Adrenal gland (tissue), 9 donors: ENCODE measurements at regions not wholly inside any gene's neighbourhood (a gene's known extent, or its start where the extent isn't known, plus 50 kb on each side); places are given as distances from the start of the nearest gene placed in this dataset.

ENCODE experiments used
- DNase-seq, 7 donors: peaks; one replicate each; pipeline ENCODE4 v3.0.0-alpha.2; 2019 to 2020
- H3K27ac ChIP-seq, 5 donors: fragments of 200-600 bp; sonication (generic) in 4 of 5; 1 replicate in 3 of 5; 2 replicates in 2 of 5; pipeline versions ENCODE4 v1.5.1 to v1.8.0; 2016 to 2020; ENCODE audit warnings: mild to moderate bottlenecking in 1 of 5
- H3K27me3 ChIP-seq: fragments of 200-600 bp; 2 replicates; pipeline ENCODE4 v1.8.0; 2021
- H3K36me3 ChIP-seq, 2 donors: fragments of 200-600 bp; replicated peaks in 1 of 2; 1 replicate in 1 of 2; 2 replicates in 1 of 2; pipeline versions ENCODE4 v1.5.1 to v1.8.0; 2018 to 2022
- H3K4me1 ChIP-seq, 2 donors: fragments of 200-600 bp; replicated peaks in 1 of 2; 1 replicate in 1 of 2; 2 replicates in 1 of 2; pipeline versions ENCODE4 v1.5.1 to v1.8.0; 2018 to 2021
- H3K4me3 ChIP-seq, 4 donors: fragments of 200-600 bp; sonication (generic) in 3 of 4; one replicate each; pipeline ENCODE4 v1.5.1; 2016 to 2018
- H3K9me3 ChIP-seq, 3 donors: fragments of 200-600 bp; sonication (generic) in 1 of 3; replicated peaks in 1 of 3; 1 replicate in 2 of 3; 2 replicates in 1 of 3; pipeline versions ENCODE4 v1.5.1 to v1.8.0; 2016 to 2021
- POLR2A ChIP-seq, 2 donors: fragments of 450-650 bp; IDR thresholded peaks; one replicate each; pipeline ENCODE4 v1.6.1; 2017; ENCODE audit warnings: antibody characterized with exemption in 2 of 2, mild to moderate bottlenecking in 2 of 2, moderate library complexity in 1 of 2
- WGBS, 4 donors: extraction: QIAGEN DNeasy Blood & Tissue Kit in 2 of 4; methylation state at CpG; one replicate each; pipeline versions ENCODE4 v1.1.5 to v1.1.7; 2013 to 2017; 5-methylcytosine and 5-hydroxymethylcytosine counted together
- intact Hi-C, 2 donors: fragments of 100-400 bp; cut with DNase I; formaldehyde crosslinking; loops; one replicate each; pipeline versions ENCODE4 v1.14.1 to v1.15.0; 2022 to 2023
- TF ChIP-seq, protein P1 (sequence below), 6 experiments: fragments of 450-650 bp in 4 of 6; fragments of 200-600 bp in 2 of 6; sonication (generic) in 1 of 6; IDR thresholded peaks; 1 replicate in 5 of 6; 2 replicates in 1 of 6; pipeline versions ENCODE4 v1.5.1 to v1.8.0; 2016 to 2021; ENCODE audit warnings: antibody characterized with exemption in 6 of 6, mild to moderate bottlenecking in 2 of 6, moderate library complexity in 1 of 6
- donor health status: healthy with polysubstance abuse.
- donor health status: Bipolar disorder and iron deficiency.
- donor health status: DM: yes; HTN: yes; CAD: no.
- donor health status: DM: no; HTN: no; CAD: no.
- donor health status: DM: no; HTN: no; CAD: no.

GRCh38 chr20:40558212-40558611 lies 130.8 kb downstream of the MAFB start:
- Histone ChIP-seq H3K9me3 (no peaks in the 10 kb centered on the region), H3K27ac (no peak overlapping the region), H3K4me1 (peaks cover 0 to 3% of the 10 kb centered on the region in 2 donors), H3K36me3 (no peaks in the 10 kb centered on the region), H3K4me3 (no peak overlapping the region), H3K27me3 (no peaks in the 10 kb centered on the region)
- no peak for DNase-seq
- intact Hi-C loops = no loop called here
- no peak for TF ChIP-seq POLR2A (IDR thresholded peaks at IDR 0.05)
- TF ChIP-seq, protein P1, sequence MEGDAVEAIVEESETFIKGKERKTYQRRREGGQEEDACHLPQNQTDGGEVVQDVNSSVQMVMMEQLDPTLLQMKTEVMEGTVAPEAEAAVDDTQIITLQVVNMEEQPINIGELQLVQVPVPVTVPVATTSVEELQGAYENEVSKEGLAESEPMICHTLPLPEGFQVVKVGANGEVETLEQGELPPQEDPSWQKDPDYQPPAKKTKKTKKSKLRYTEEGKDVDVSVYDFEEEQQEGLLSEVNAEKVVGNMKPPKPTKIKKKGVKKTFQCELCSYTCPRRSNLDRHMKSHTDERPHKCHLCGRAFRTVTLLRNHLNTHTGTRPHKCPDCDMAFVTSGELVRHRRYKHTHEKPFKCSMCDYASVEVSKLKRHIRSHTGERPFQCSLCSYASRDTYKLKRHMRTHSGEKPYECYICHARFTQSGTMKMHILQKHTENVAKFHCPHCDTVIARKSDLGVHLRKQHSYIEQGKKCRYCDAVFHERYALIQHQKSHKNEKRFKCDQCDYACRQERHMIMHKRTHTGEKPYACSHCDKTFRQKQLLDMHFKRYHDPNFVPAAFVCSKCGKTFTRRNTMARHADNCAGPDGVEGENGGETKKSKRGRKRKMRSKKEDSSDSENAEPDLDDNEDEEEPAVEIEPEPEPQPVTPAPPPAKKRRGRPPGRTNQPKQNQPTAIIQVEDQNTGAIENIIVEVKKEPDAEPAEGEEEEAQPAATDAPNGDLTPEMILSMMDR (IDR thresholded peaks at IDR 0.05) = no peak

DNA sequence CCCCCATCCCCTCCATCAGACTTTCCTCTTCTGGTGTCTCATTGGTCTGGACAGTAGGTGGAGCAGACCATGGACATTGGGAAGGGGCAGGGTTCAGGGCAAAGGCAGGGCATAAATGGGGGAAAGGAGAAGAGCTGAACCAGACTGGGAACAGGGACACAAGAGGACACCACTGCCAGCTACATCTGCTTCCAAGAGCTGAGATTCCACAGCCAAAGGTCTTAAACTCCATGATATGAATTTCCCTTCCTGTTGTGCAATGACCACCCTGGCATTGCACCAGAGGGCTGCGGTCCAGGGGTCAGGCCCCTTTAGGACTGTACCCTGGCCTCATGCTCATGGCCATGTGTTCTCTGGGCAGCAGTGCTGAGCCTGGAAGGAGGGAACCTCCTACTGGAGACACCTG lies 137.9 kb downstream of the MAFB start:
- Histone ChIP-seq H3K4me3 (no peak overlapping the region), H3K9me3 (no peaks in the 10 kb centered on the region), H3K27ac (peak overlapping the region in 1 of 5 donors; percentile 0), H3K27me3 (no peaks in the 10 kb centered on the region), H3K36me3 (no peaks in the 10 kb centered on the region), H3K4me1 (no peaks in the 10 kb centered on the region)
- intact Hi-C loops = no loop called here
- TF ChIP-seq, protein P1 (IDR thresholded peaks at IDR 0.05) = no peak
- no peak for TF ChIP-seq POLR2A (IDR thresholded peaks at IDR 0.05)
- 67 to 88% (median 70%) methylated on average over 1 of the region's 1 CpG for WGBS, 4 donors
- DNase-seq = peak in 6 of 7 donors; percentile 23 to 84 (median 41)

DNA sequence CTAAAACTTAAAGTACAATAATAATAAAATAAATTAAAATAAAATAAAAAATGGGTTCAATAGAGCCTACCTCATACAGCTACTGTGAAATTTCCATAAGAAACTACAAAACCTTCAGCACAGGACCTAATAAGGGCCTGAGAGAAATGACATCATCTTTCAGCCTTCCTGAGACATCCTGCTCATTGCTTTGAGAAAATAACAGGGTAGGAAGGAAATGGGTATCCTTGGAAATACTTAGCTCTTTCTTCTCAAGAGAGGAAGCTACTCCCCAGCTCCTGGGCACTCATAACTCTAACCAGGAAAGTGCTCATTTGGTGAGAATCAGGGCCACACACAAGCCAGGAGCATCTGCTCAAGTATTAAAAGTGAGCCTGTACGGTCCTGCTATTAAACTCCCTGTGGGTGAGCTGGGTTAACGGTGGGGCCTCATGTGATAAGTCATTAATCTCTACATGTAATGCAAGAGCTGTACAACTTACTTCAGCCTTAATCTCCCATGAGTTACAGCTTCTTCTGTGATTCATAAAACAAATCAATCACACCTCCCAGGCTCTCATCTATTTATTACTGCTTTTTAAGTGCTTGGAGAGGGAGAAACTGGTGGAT lies 141.4 kb downstream of the MAFB start:
- Histone ChIP-seq H3K4me3 (no peak overlapping the region), H3K4me1 (no peaks in the 10 kb centered on the region), H3K27ac (no peak overlapping the region), H3K36me3 (no peaks in the 10 kb centered on the region), H3K9me3 (no peaks in the 10 kb centered on the region), H3K27me3 (no peaks in the 10 kb centered on the region)
- DNase-seq = no peak
- no peak for TF ChIP-seq POLR2A (IDR thresholded peaks at IDR 0.05)
- TF ChIP-seq, protein P1 (IDR thresholded peaks at IDR 0.05) = no peak
- WGBS, 4 donors = 45 to 63% (median 57%) methylated on average over 2 of the region's 2 CpGs
- intact Hi-C loops = no loop called here

GRCh38 chr20:40545478-40545877 lies 143.6 kb downstream of the MAFB start:
- Histone ChIP-seq H3K4me1 (no peaks in the 10 kb centered on the region), H3K36me3 (no peaks in the 10 kb centered on the region), H3K27ac (no peak overlapping the region), H3K4me3 (no peak overlapping the region), H3K9me3 (no peaks in the 10 kb centered on the region), H3K27me3 (no peaks in the 10 kb centered on the region)
- WGBS, 4 donors = 82 to 100% (median 86%) methylated on average over 2 of the region's 2 CpGs
- TF ChIP-seq POLR2A (IDR thresholded peaks at IDR 0.05) = no peak
- TF ChIP-seq, protein P1 (IDR thresholded peaks at IDR 0.05) = no peak
- DNase-seq = no peak
- intact Hi-C loops = no loop called here
